Tibial nerve (tissue), 3 donors: ENCODE measurements at regions not wholly inside any gene's neighbourhood (a gene's known extent, or its start where the extent isn't known, plus 50 kb on each side); places are given as distances from the start of the nearest gene placed in this dataset.

Experiments used
- POLR2A ChIP-seq, 2 donors: fragments of 450-650 bp; IDR thresholded peaks; one replicate each; pipeline ENCODE4 v1.6.1; 2017; ENCODE audit warnings: antibody characterized with exemption in 2 of 2, mild to moderate bottlenecking in 2 of 2, moderate library complexity in 2 of 2
- TF ChIP-seq, protein P1 (sequence below), 5 experiments: fragments of 200-600 bp in 3 of 5; fragments of 450-650 bp in 2 of 5; sonication (generic) in 3 of 5; IDR thresholded peaks; one replicate each; pipeline ENCODE4 v1.5.1; 2016 to 2019; ENCODE audit warnings: antibody characterized with exemption in 5 of 5, mild to moderate bottlenecking in 3 of 5, moderate library complexity in 2 of 5

DNA sequence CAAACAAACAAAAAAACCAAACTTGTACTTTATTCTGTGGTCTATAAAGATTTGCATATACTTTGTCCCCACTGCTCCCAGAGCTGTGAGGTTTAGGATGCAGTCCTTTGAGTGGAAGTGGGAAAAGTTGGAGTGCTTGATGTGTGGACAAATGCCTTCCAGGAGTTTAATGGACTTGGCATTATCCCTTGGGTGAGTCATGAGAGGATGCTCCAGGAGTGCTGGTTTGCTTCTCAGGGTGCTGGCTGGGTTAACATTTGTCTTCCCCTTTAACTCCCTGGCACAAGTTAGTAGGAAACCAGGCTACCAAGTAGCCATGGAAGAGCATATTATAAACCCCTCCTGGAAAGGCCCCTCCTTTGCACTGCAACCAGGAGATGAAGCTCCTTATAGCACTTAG lies 417.4 kb upstream of the RIOK2 start:
- TF ChIP-seq POLR2A (IDR thresholded peaks at IDR 0.05) = no peak
- TF ChIP-seq, protein P1, sequence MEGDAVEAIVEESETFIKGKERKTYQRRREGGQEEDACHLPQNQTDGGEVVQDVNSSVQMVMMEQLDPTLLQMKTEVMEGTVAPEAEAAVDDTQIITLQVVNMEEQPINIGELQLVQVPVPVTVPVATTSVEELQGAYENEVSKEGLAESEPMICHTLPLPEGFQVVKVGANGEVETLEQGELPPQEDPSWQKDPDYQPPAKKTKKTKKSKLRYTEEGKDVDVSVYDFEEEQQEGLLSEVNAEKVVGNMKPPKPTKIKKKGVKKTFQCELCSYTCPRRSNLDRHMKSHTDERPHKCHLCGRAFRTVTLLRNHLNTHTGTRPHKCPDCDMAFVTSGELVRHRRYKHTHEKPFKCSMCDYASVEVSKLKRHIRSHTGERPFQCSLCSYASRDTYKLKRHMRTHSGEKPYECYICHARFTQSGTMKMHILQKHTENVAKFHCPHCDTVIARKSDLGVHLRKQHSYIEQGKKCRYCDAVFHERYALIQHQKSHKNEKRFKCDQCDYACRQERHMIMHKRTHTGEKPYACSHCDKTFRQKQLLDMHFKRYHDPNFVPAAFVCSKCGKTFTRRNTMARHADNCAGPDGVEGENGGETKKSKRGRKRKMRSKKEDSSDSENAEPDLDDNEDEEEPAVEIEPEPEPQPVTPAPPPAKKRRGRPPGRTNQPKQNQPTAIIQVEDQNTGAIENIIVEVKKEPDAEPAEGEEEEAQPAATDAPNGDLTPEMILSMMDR (IDR thresholded peaks at IDR 0.05) = no peak
